ENCODE measurements at regions not wholly inside any gene's neighbourhood (a gene's known extent, or its start where the extent isn't known, plus 50 kb on each side); places are given as distances from the start of the nearest gene placed in this dataset.

- no peaks in the 10 kb centered on the region for H3K36me3 Mint-ChIP-seq
- no peak for ATAC-seq (ENCODE audit: low read depth)
- no peaks in the 10 kb centered on the region for H3K4me1 Mint-ChIP-seq
- H3K27me3 Mint-ChIP-seq: peaks cover 4% of the 10 kb centered on the region
- H3K27ac Mint-ChIP-seq: no peak overlapping the region
- H3K4me3 Mint-ChIP-seq: no peak overlapping the region
- no peaks in the 10 kb centered on the region for H3K9me3 Mint-ChIP-seq
- DNase-seq (ENCODE audit: low spot score in 2 of 2): no peak
These were observed 213.6 kb upstream of the CELF2 start for GRCh38 chr10:10804061-10804460.

GRCh38 chr10:10804998-10805740 lies 212.5 kb upstream of the CELF2 start:
- H3K9me3 Mint-ChIP-seq: no peaks in the 10 kb centered on the region
- DNase-seq (ENCODE audit: low spot score in 2 of 2): no peak
- no peak for ATAC-seq (ENCODE audit: low read depth)
- no peak overlapping the region for H3K4me3 Mint-ChIP-seq
- no peaks in the 10 kb centered on the region for H3K4me1 Mint-ChIP-seq
- peaks cover 5% of the 10 kb centered on the region for H3K27me3 Mint-ChIP-seq
- no peaks in the 10 kb centered on the region for H3K36me3 Mint-ChIP-seq
- H3K27ac Mint-ChIP-seq: no peak overlapping the region

GRCh38 chr10:10807106-10807505 lies 210.6 kb upstream of the CELF2 start:
- no peaks in the 10 kb centered on the region for H3K36me3 Mint-ChIP-seq

GRCh38 chr10:10811562-10811961 lies 206.1 kb upstream of the CELF2 start:
- DNase-seq (ENCODE audit: low spot score in 2 of 2): no peak
- Mint-ChIP-seq H3K9me3 (peaks cover 1% of the 10 kb centered on the region), H3K27me3 (peaks cover 12% of the 10 kb centered on the region), H3K4me3 (no peak overlapping the region), H3K4me1 (no peaks in the 10 kb centered on the region), H3K36me3 (no peaks in the 10 kb centered on the region), H3K27ac (no peak overlapping the region)
- no peak for ATAC-seq (ENCODE audit: low read depth)

More at GRCh38 chr10:10807106-10807505, 210.6 kb upstream of the CELF2 start:
- Mint-ChIP-seq H3K9me3 (peaks cover 1% of the 10 kb centered on the region), H3K27ac (no peak overlapping the region), H3K4me3 (no peak overlapping the region), H3K27me3 (peaks cover 8% of the 10 kb centered on the region), H3K4me1 (no peaks in the 10 kb centered on the region)
- ATAC-seq (ENCODE audit: low read depth): no peak
- no peak for DNase-seq (ENCODE audit: low spot score in 2 of 2)

GRCh38 chr10:10813656-10814055 lies 204.0 kb upstream of the CELF2 start:
- H3K4me1 Mint-ChIP-seq: no peaks in the 10 kb centered on the region
- DNase-seq (ENCODE audit: low spot score in 2 of 2) (no peak), ATAC-seq (ENCODE audit: low read depth) (no peak)
- peaks cover 4% of the 10 kb centered on the region for H3K9me3 Mint-ChIP-seq
- H3K27me3 Mint-ChIP-seq: peaks cover 13% of the 10 kb centered on the region
- no peaks in the 10 kb centered on the region for H3K36me3 Mint-ChIP-seq
- no peak overlapping the region for H3K4me3 Mint-ChIP-seq
- no peak overlapping the region for H3K27ac Mint-ChIP-seq

GRCh38 chr10:10814069-10814468 lies 203.6 kb upstream of the CELF2 start:
- H3K27me3 Mint-ChIP-seq: peaks cover 13% of the 10 kb centered on the region
- no peaks in the 10 kb centered on the region for H3K4me1 Mint-ChIP-seq
- no peaks in the 10 kb centered on the region for H3K36me3 Mint-ChIP-seq
- no peak for DNase-seq (ENCODE audit: low spot score in 2 of 2)
- ATAC-seq (ENCODE audit: low read depth): no peak
- H3K27ac Mint-ChIP-seq: no peak overlapping the region
- no peak overlapping the region for H3K4me3 Mint-ChIP-seq
- peaks cover 4% of the 10 kb centered on the region for H3K9me3 Mint-ChIP-seq

GRCh38 chr10:10816447-10816846 lies 201.2 kb upstream of the CELF2 start:
- Mint-ChIP-seq H3K4me3 (no peak overlapping the region), H3K36me3 (no peaks in the 10 kb centered on the region), H3K9me3 (peaks cover 4% of the 10 kb centered on the region), H3K27me3 (peaks cover 16% of the 10 kb centered on the region), H3K4me1 (no peaks in the 10 kb centered on the region), H3K27ac (no peak overlapping the region)
- no peak for ATAC-seq (ENCODE audit: low read depth)
- no peak for DNase-seq (ENCODE audit: low spot score in 2 of 2)

GRCh38 chr10:10817609-10818008 lies 200.1 kb upstream of the CELF2 start:
- no peaks in the 10 kb centered on the region for H3K36me3 Mint-ChIP-seq
- peaks cover 3% of the 10 kb centered on the region for H3K9me3 Mint-ChIP-seq
- peaks cover 13% of the 10 kb centered on the region for H3K27me3 Mint-ChIP-seq
- no peak for DNase-seq (ENCODE audit: low spot score in 2 of 2)
- no peak for ATAC-seq (ENCODE audit: low read depth)
- no peaks in the 10 kb centered on the region for H3K4me1 Mint-ChIP-seq
- H3K27ac Mint-ChIP-seq: no peak overlapping the region
- no peak overlapping the region for H3K4me3 Mint-ChIP-seq

GRCh38 chr10:10818082-10818481 lies 199.6 kb upstream of the CELF2 start:
- ATAC-seq (ENCODE audit: low read depth): no peak
- no peaks in the 10 kb centered on the region for H3K4me1 Mint-ChIP-seq
- no peaks in the 10 kb centered on the region for H3K36me3 Mint-ChIP-seq
- no peak overlapping the region for H3K4me3 Mint-ChIP-seq
- H3K27ac Mint-ChIP-seq: no peak overlapping the region
- H3K27me3 Mint-ChIP-seq: peaks cover 11% of the 10 kb centered on the region
- DNase-seq (ENCODE audit: low spot score in 2 of 2): no peak
- peaks cover 3% of the 10 kb centered on the region for H3K9me3 Mint-ChIP-seq

GRCh38 chr10:10819206-10819856 lies 198.3 kb upstream of the CELF2 start:
- DNase-seq (ENCODE audit: low spot score in 2 of 2): no peak
- H3K4me3 Mint-ChIP-seq: no peak overlapping the region
- no peak overlapping the region for H3K27ac Mint-ChIP-seq
- peaks cover 9% of the 10 kb centered on the region for H3K27me3 Mint-ChIP-seq
- H3K4me1 Mint-ChIP-seq: no peaks in the 10 kb centered on the region
- H3K36me3 Mint-ChIP-seq: no peaks in the 10 kb centered on the region
- peaks cover 3% of the 10 kb centered on the region for H3K9me3 Mint-ChIP-seq
- no peak for ATAC-seq (ENCODE audit: low read depth)

GRCh38 chr10:10821926-10822325 lies 195.7 kb upstream of the CELF2 start:
- Mint-ChIP-seq H3K27ac (no peak overlapping the region), H3K9me3 (peaks cover 3% of the 10 kb centered on the region), H3K27me3 (peaks cover 10% of the 10 kb centered on the region), H3K36me3 (no peaks in the 10 kb centered on the region), H3K4me3 (no peak overlapping the region), H3K4me1 (no peaks in the 10 kb centered on the region)
- DNase-seq (ENCODE audit: low spot score in 2 of 2) (no peak), ATAC-seq (ENCODE audit: low read depth) (no peak)

- no peaks in the 10 kb centered on the region for H3K36me3 Mint-ChIP-seq
- DNase-seq (ENCODE audit: low spot score in 2 of 2) (no peak), ATAC-seq (ENCODE audit: low read depth) (no peak)
- H3K4me1 Mint-ChIP-seq: no peaks in the 10 kb centered on the region
- H3K9me3 Mint-ChIP-seq: no peaks in the 10 kb centered on the region
- H3K4me3 Mint-ChIP-seq: no peak overlapping the region
- no peak overlapping the region for H3K27ac Mint-ChIP-seq
- H3K27me3 Mint-ChIP-seq: peaks cover 7% of the 10 kb centered on the region
These were observed 193.0 kb upstream of the CELF2 start for GRCh38 chr10:10824591-10825148.

- H3K27me3 Mint-ChIP-seq: peaks cover 2% of the 10 kb centered on the region
- ATAC-seq (ENCODE audit: low read depth) (no peak), DNase-seq (ENCODE audit: low spot score in 2 of 2) (no peak)
- no peaks in the 10 kb centered on the region for H3K4me1 Mint-ChIP-seq
- H3K9me3 Mint-ChIP-seq: no peaks in the 10 kb centered on the region
- H3K27ac Mint-ChIP-seq: no peak overlapping the region
- H3K36me3 Mint-ChIP-seq: no peaks in the 10 kb centered on the region
- no peak overlapping the region for H3K4me3 Mint-ChIP-seq
These were observed 191.5 kb upstream of the CELF2 start for GRCh38 chr10:10826125-10826524.

- no peak overlapping the region for H3K4me3 Mint-ChIP-seq
- DNase-seq (ENCODE audit: low spot score in 2 of 2): no peak
- no peak for ATAC-seq (ENCODE audit: low read depth)
- H3K4me1 Mint-ChIP-seq: no peaks in the 10 kb centered on the region
- H3K36me3 Mint-ChIP-seq: no peaks in the 10 kb centered on the region
- H3K9me3 Mint-ChIP-seq: peaks cover 1% of the 10 kb centered on the region
- no peak overlapping the region for H3K27ac Mint-ChIP-seq
- peaks cover 2% of the 10 kb centered on the region for H3K27me3 Mint-ChIP-seq
These were observed 189.0 kb upstream of the CELF2 start for GRCh38 chr10:10828623-10829022.

Measured in memory B cell (primary cell).